ENCODE measurements at regions not wholly inside any gene's neighbourhood (a gene's known extent, or its start where the extent isn't known, plus 50 kb on each side); places are given as distances from the start of the nearest gene placed in this dataset.

DNA sequence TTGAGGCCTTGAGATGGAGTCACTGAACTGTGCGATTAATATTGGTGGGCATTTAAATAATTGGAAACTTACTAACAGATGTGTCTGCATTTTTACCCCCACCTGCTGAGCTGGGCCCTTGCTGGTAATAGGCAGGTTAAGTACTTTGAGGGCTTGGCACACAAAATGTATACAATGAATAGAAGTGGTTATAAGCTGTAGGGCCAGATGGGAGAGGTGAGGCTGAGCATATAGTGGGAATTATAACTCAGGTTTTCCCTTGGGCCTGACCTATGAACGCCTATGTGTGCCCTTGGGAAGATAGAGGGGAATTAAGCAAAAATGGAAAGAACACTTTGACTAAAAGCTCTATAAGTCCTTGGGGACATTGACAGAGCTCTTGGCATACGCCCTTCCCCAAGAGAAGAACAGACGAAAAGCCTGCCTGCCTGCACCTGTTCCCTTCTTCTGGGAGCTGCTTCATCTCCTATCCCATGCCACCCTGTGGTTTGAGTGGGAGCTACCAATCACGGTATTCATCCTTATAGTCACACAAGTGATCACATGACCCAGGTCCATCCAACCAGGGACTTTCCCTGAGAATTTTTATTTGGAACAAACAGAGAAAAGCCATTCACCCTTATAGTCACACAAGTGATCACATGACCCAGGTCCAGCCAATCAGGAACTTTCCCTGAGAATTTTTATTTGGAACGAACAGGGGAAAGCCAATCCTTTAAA, 260.7 kb upstream of the CSF3R start:
- DNase-seq (ENCODE audit: low read depth) = no peak

DNA sequence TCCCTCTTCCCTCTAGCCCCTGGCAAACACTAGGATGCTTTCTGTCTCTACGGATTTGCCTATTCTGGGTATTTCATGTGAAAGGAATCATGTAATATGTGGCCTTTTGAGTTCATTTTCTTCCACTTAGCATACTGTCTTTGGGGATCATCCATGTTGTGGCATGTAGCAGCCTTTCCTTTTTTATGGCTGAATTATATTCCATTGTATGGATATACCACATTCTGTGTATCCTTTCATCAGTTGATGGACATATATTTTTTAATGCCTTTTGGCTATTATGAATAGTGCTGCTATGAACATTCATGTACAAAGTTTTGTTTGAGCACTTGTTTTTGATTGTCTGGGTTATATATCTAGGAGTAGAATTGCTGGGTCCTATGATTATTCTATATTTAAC, 258.4 kb upstream of the CSF3R start:
- DNase-seq (ENCODE audit: low read depth) = no peak

DNA sequence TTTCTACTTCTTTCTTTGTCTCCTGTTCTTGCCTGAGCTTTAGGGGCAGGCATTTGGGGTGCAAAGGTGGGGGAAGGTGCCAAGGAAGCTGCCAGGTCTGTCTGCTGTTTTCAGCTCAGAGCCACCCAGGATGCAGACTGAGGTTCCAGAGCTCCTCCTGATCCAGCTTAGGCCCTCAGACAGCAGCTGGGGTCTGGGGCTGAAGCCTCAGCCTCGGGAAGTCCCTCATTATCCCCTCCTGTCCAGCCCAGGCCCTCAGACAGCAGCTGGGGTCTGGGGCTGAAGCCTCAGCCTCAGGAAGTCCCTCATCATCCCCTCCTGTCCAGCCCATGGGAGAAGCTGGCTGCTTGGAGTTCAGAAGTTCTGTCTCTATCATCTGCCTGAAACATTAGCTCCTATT, 257.7 kb upstream of the CSF3R start:
- no peak for DNase-seq (ENCODE audit: low read depth)

DNA sequence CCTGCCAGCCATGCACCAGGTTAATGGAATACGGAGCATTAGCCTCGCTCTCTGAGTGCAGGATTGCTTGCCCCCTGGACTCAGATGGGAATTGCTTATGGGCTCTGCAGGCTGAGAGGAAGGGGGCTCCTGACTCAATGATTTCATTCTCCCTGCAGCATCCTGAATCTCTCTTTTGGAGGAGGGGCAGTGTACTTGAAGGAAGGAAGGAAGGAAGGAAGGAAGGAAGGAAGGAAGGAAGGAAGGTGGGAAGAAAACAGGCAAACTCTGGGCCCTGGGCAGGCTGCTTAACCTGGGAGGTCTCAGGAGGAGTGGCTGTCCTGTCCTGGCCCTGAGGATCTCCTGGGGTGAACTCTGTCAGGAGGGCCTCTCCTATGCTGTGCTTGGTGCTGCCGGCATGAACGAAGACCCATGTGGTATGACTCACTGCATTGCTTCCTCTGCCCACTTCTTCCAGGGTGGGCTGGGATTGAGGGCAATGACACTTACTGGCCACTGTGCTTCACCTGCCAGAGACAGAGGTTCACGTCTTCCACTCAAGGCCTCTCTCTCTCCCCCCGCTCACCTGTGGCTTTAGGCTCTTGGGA, 257.1 kb upstream of the CSF3R start:
- DNase-seq (ENCODE audit: low read depth) = no peak

DNA sequence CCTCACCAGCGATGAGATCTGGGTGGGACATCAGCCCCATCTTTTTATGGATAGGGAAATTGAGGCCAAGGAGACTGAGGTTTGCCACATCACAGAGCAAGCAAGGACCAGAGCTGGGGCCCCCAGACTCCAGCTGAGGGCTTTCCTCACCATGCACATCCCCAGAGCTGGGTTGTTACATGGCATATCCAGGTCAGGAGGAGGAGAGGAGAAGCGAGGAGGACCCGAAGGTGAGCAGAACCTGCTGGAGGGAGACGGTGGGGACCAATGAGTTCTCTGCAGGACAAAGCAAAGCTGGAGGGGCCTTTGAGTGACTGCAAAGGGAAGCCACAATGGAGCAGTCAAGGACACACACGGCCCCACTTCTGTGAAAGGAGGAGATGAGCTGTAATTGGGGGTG, 255.5 kb upstream of the CSF3R start:
- DNase-seq (ENCODE audit: low read depth) = no peak

DNA sequence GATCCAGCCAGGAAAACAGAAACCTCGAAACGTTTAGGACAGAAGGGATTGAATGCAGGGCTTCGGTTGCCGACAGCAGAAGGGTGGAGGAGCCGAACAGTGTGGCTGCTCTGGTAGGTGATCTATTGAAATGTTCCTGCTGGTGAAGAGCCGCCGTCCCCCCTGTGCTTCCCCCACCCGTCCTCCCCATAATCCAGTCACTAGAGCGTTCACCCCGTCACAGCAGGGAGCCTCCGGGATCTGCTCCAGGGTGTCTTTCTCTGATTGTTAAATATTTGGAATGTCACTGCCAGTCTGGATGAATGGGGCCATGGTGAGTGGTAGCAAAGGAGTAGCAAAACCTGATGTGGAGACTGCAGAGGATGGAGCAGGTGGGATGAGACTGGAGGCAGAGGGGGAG, 255.1 kb upstream of the CSF3R start:
- no peak for DNase-seq (ENCODE audit: low read depth)

DNA sequence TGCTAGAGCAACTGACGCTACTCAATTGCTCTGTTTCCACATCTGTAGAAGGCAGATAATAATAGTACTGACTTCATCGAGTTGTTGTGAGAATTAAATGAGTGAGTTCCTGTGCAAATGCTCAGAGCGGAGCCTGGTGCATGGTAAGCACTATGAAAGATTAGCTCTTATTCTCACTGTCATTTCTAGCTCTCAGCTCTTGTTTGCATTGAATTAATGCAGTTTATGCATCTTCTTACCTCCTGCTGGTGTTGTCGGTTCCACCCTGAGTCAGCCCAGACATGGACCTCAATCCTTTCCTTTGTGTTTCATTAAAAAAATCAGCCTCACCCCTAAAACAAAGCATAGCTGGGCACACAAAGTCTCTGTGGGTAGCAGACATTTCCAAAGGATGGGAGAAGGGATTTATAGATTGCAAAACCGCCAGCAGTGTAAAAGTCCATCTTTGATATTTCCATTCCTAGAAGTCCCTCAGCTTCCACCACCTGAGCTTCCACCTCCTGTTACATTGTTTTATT, 254.4 kb upstream of the CSF3R start:
- DNase-seq (ENCODE audit: low read depth) = no peak

DNA sequence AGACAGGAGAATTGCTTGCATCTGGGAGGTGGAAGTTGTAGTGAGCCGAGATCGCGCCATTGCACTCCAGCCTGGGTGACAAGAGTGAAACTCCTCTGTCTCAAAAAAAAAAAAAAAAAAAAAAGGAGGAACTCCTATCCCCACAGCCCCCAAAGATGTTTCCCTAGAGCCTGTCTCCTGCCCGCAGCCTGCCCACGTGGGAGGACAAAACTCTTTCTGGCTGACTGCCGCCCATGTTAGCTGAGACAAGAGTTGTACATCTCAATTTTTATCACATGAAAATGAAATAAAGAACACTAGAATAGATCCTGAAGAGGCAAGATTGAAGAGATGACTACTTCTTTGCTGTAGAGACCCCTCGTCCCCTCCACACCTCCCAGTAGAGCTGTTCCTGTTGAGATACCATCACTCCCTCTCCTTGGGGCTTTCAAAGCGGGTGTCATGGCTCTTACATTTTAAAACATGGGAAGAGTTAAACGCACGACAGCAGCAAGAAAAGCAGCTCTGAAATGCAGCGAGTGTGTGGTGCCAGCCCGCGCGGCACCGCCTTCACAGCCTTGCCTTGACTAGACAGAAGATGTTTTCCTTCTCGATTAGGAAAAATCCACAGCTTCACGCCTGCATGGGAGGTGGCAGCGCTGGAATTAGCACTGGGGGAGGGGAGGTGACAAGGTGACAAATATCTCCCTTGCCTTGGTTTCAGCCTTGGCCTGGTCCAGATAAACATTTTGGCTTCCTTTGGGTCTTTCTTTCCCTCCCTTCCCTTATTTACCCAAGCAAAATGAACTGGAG, 253.4 kb upstream of the CSF3R start:
- no peak for DNase-seq (ENCODE audit: low read depth)

DNA sequence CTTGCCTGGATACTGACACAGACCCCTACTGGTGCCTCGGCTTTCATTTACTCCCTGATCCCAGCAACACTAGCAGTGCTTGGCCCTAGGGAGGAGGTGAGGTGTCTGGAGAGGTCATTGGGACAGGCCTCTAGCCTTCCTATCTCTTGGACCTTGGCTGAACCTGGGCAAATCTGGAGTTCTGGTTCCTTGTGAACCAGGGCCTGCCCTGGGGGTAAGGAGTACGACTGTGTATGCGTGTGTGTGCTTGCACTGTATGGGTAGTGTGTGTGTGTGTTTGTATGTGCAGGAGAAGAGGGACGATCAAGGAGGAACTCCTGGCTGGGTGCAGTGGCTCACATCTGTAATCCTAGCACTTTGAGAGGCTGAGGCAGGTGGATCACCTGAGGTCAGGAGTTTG, 252.7 kb upstream of the CSF3R start:
- no peak for DNase-seq (ENCODE audit: low read depth)

DNA sequence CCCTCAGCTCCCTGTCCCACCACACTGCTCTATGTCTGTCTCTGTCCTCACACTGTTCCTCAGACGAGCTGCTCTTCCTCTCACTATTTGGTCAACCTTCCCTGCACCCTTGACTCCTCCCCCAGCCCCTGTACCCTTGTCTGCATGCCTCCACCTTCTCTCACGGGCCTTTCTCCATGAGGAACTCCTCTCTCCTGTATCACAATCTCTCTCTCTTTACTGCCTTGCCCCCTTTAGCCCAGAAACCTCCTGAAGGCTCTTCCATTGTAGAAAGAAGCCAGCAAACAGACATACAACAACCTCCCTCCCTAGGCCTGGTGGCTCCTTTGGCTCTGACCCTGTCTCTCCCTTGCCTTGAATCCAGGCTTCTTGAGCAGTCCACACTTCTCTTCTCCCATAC, 251.6 kb upstream of the CSF3R start:
- no peak for DNase-seq (ENCODE audit: low read depth)

DNA sequence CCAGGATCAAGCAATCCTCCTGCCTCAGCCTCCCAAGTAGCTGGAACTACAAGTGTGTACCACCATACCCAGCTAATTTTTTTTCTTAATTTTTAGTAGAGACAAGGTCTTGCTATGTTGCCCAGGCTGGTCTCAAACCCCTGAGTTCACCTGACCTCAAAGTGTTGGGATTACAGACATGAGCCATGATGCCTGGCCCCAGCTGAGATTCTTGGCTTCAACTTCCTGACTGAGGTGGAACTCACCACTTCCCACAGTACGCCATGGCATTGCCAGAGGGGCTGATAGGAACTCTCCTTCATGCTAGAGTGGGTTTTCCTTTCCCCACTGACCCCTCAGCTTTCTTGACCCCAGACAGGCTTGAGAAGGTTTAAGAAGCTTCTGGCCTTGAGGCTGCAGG, 251.0 kb upstream of the CSF3R start:
- no peak for DNase-seq (ENCODE audit: low read depth)

DNA sequence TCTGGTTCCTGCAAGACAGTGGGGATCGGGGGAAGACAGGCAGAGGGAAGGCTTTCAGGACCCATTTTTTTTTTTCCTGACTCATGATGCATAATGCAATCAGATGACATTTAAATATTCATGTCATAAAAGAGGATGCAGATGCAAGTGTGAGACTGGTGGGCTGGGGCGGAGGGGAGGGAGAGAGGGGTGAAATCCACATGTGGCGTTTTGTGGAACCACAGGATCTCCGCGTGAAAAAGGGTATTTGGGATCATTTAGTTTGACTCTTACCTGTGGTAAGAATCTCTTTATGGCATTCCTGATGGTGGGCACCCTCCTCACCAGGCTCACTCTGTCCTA, 249.3 kb upstream of the CSF3R start:
- no peak for DNase-seq (ENCODE audit: low read depth)

DNA sequence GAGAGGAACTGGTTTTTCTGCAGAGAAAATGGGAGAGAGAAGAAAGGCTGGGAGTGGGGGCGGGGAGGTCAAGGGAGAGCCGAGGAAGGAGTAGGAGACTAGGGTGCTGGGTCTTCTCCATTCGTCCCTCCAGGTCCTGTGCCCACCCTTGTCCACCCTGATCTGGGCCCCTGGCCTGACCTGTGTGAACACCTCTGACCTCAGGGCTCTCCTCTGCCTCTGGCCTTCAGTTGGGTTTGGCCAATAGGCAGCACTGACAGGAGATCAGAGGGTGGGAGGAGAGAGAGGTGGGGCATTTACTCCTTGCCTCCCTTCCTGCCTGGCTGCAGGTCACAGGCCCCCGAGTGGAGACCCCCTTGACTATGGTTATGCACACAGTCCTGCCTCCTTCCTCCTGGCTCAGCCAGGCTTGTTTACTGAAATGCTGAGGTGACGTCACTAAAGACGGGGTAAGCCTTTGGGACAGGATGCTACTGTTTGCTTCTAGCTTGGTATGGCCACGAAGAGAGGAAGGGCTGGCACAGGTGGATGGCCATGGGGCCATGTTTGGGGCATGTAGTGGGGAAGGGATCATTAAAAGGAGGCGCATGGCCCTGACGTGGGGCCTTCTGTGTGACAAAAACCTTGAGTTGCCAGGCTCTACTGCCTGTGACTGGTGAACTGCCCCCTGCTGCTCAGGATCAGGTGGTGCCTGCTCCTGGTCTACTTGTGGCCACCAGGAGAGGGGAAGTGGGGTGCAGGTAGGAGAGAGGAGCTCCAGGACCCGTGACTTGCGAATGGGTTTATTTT, 248.7 kb upstream of the CSF3R start:
- no peak for DNase-seq (ENCODE audit: low read depth)

DNA sequence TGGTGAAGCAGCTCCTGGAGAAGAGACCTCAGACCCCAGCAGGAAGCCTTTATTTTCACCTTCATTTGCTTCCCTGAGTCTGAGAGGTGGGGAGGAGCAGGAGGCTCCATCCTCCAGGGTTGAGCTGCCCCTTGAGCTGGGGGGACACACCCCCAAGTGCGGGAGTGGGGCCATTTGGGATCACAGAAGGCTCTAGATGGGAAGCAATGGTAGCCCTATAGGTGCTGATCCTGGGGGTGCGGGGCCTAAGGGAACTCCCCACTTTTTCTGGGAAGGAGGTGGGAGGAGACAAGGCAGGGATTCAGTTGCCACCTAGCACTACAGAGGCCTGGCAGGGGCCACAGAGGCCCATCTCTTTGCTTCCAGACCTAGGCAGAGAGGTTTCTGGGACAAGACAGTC, 247.9 kb upstream of the CSF3R start:
- no peak for DNase-seq (ENCODE audit: low read depth)

DNA sequence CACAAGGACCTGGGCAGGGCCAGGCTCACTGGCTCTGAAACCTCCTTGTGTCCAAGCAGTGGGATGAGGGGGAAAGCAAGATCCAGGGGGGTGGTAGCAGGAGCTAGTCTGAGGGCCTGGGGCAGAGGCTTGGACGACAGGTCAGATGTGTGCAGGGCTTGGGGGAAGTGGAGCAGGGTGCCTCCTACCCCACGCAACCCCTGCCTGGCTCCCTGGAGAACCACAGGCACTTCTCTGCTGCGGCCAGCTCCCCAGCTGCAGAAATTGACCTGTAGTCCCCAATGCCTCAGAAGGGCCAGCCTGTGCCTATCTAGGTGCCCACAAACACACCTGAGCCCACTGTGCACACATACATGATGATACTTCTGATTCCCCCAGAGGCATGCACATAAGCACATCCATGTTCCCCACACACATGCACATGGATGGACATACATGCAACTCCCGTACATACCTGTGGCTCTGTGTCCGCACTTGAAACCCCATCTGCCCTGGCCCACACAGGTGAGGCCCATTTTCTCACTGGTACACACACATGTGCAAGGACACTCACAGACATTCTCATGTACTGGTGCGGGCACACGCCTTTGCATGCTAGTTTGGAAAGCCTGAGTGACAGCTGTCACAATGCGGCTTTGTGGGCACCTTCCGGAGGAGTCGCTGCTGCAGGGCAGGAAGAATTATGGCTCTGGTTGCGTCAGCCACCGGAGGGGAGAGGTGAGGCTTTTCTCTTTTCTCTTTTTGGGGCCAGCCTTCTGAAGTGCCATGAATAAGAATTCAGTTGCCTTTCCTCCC, 247.2 kb upstream of the CSF3R start:
- no peak for DNase-seq (ENCODE audit: low read depth)

DNA sequence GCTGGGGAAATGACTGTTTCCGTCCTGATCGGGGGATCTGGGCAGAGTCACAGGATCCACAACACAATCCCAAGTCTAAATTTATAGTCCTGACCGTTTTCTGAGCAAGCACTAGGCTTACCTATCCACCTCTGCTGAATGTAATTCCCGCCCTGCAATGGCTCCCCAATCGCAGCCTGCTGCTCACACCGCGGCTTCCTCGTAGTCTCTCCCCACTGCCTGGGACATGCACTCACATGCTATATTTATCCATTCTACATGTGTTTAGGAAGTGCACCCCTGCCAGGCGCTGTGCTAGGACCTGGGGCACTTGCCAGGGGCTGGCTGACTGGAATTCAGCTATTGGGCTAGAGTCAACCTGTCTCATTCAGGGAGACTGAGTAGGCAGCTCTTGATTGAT, 246.6 kb upstream of the CSF3R start:
- no peak for DNase-seq (ENCODE audit: low read depth)

DNA sequence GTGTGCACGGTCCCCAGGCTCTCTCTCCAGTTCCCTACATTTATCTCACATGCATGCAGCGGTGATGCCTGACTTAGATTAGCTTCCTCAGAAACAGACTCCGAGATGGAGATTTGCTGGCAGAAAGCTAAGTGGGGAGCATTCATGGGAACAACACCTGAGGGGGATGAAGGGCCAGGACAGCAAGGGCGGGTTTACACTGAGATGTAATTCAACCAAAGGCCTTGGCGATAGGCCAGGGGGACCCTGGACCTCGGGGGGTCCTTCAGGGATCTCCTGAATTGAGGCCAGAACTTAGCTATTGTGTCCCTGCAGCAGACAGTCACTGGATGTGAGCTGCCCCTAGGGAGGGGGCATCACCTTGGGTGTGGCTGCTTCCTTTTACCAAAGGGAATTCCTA, 246.1 kb upstream of the CSF3R start:
- no peak for DNase-seq (ENCODE audit: low read depth)

DNA sequence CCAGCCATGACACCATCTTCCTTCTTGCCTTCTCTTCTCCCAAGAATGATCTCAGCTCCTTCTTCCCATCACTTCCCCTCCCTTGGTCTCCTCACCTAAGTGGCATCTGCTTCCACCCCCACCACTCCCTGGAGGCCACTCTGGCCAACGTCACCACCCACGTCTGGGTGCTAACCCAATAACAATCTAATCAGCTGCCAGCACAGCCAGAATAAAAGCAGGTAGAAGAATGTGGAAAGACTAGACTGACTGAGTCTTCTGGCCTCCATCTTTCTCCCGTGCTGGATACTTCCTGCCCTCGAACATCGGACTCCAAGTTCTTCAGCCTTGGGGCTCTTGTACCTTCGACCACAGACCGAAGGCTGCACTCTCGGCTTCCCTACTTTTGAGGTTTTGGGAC, 245.3 kb upstream of the CSF3R start:
- DNase-seq (ENCODE audit: low read depth) = no peak

DNA sequence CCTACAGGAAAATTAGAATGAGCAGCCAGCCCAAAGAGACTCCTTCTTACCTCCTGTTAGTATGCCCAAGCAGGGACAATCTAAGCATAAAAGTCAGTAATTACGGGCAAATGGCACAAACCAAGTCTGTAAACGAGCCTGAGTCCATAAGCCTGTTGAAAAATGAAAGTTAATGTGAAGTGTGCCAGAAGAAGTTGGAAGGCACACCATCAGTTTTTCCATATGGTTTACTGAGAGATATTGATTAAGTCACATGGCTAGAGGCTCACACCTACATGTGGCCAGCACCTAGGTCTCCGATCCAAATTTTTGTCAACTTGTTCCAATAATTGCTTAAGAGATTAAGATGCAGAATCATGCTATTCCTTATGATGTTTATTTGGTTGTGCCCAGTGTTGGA, 242.4 kb upstream of the CSF3R start:
- no peak for DNase-seq (ENCODE audit: low read depth)

DNA sequence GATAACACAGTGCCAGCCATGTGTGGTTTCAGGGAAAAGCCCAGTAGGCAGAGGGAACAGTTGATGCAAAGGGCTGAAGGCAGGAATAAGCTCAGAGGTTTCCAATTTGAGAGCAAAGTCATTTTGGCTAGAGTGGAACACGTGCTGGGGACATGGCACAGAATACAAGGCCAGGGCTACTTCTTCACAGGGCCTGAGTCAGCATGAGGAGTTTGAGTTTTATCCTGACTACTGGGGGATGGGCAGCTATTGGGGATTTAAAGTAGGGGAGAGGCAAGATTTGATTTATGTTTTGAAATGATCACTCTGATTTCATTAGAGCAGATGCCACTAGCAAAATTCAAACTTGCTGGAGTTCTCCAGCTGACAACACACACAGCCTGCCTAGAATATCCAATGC, 241.1 kb upstream of the CSF3R start:
- no peak for DNase-seq (ENCODE audit: low read depth)

DNA sequence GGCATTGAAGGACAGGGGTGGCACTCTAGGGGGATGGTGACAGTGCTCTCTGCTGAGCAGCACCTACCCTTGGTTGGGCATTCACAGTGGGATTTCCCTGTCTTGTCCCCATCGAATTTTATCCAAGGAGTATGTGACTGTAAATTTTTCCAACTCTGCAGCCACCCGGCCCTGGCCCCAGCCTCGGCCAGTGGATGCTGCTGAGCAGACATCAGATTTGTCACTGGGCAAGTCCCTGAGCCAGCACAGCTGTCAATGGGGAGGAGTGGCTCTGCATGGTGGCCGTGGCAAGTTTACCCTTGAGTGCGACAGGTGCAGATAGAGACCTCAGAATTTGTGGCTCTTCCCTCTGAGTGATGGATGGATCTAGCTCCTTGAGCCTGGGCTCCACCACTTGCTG, 240.2 kb upstream of the CSF3R start:
- no peak for DNase-seq (ENCODE audit: low read depth)

DNA sequence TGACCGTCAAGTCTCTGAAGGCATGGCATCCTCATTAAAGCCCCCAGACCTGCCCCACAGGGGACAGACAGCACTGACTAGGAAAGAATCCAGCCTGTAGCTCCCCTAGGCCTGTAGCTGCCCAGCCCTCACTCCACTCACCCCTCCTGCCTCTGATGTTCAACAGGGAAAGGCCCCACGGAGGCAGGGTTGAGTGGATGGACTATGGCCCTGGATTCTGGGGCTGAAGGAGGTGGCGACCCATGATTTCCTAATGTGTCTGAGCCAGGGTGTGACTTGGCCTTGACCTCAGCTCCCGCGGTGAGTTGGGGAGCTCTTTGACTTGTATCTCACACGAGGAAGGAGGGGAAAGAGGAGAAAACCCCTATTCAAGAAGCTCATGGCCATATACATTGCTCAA, 238.5 kb upstream of the CSF3R start:
- DNase-seq (ENCODE audit: low read depth) = no peak

Measured in stimulated activated CD8-positive, alpha-beta memory T cell treated with anti-CD3 and anti-CD28 coated beads, Interleukin-15, amount 100 ng/mL, for 1 hour (primary cell).